GOT3 (cell line): ENCODE measurements at regions not wholly inside any gene's neighbourhood (a gene's known extent, or its start where the extent isn't known, plus 50 kb on each side); places are given as distances from the start of the nearest gene placed in this dataset.

ENCODE experiments used
- DNase-seq: peaks from one replicate; lab custom pipeline; 2025; ENCODE audit warnings: mixed read lengths; lab: John Stamatoyannopoulos, UW

DNA sequence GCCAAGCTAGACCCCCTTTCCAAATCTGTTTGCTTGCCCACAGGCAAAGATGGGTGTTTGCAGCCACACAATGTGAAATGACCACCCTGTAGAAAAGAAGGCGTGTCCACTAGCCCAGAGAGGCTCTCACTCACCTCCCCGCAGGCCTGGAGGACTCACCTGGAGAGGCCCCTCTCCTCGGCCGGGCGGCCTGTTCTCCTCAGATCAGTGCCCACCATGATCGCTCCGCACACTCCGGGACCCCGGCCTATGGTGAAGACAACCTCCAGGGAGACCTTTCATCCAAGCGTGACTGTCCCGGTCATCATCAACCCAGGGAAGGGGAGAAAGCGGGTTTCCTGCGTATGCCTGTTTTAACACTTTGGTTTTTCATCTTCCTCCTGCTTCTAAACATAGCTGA lies 328.7 kb upstream of the SALL3 start:
- no peak for DNase-seq

GRCh38 chr18:78652001-78652545 lies 327.5 kb upstream of the SALL3 start:
- no peak for DNase-seq

- DNase-seq = no peak
Observed at GRCh38 chr18:78655921-78656320, 323.7 kb upstream of the SALL3 start.

DNA sequence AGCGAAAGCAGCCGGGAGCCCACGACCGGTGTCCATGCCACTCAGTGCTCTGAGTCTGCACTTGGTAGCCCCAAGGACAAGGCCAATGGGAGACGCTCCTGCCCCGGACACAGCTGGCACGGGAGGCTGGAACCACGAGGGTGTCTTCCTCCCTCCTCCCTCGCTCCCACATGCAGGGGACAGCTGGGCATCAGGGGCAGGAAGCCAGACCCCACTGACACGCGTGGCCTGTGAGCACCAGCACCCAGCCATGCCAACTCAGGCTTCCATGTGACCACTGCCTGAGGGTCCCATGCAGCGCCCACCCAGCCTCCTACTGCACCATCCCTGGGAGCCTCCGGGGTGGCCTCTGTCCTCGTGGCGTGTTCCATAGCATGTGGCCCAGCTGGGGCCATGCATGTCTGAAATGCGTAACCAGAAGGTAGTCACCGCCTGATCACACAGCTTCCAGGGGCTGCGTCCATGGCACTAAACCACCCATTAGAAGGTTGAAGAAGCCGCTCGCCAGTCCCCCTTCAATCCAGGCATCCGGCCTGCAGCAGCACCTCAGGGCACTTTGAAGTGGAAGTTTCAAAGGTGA lies 323.2 kb upstream of the SALL3 start:
- DNase-seq = no peak

- DNase-seq = no peak
Observed at GRCh38 chr18:78658531-78658930, 321.1 kb upstream of the SALL3 start.

DNA sequence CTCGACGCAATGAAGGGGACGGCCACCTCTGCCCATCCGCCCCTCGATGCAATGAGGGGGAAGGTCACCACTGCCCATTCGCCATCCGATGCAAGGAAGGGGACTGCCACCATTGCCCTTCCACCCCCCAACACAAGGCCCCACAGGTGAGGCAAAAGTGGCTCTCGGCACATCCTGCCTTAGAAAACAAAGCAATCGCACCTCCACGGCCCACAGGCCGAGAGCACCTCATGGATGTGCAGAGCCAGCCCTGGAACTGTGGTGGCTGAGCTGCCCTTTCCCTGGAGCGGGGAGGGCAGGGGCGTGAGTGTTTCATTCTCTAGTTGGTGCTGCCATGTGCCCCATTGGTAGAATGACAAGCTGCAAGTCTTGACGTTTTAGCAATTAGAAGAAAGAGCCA lies 320.6 kb upstream of the SALL3 start:
- DNase-seq = no peak

- DNase-seq = no peak
Observed at GRCh38 chr18:78659748-78660147, 319.9 kb upstream of the SALL3 start.

DNA sequence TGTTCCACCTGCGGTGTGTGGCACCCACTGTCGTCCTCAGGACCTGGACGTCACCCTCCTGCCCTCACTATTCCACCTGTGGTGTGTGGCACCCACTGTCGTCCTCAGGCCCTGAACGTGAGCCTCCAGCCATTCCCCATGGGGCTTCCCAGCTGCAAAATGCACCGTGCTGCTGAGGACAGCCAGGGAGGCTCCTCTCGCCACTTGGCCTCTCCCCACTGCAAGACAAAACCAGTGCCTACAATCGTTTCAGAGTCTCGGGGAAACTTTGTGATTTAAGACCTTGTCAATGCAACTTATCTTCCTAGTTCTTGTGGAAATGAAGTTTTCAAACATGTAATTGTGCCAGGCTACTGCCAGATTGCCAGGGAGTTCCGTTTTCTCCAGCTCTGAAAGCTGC lies 319.3 kb upstream of the SALL3 start:
- no peak for DNase-seq

GRCh38 chr18:78661316-78661715 lies 318.3 kb upstream of the SALL3 start:
- no peak for DNase-seq

DNA sequence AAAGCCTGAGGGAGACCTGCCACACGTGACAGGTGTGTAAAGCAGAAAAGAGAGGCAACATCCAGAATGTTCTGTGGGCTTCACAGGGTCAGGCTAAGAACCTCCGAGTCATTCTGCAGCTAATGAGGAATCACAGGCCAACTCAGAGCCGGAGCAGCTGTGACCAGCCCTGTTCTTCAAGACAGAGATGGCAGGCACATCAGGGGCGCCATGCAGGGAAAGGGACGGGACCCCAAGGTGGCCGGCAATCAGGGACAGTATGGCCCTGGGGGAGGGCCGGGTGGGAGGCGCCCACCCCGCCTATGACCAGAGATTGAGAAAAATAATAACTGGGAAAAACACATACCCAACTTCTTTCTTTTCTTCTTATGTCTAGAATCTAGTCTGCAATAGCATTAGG lies 316.7 kb upstream of the SALL3 start:
- no peak for DNase-seq

DNA sequence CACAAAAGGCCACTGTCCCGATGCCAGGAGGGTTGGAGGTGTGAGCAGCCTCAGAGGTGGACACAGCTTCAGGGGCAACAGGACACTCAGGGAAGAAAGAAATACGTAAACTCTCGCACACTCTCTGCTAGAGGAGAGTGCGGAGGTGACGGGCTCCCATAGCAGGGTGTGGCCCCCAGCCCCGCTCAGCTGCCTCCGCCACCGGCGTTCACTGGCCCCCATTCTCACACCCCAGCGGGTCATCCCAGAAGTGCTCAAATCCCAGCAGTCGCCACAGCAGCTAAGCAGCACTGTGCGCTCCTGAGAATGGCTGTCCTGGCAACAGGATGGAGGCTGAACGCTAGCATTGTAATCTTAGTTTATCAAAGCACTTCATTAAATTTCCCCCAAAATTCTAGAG lies 315.6 kb upstream of the SALL3 start:
- no peak for DNase-seq

GRCh38 chr18:78664848-78665247 lies 314.8 kb upstream of the SALL3 start:
- DNase-seq = no peak

- DNase-seq = no peak
Observed at GRCh38 chr18:78665644-78666043, 314.0 kb upstream of the SALL3 start.

DNA sequence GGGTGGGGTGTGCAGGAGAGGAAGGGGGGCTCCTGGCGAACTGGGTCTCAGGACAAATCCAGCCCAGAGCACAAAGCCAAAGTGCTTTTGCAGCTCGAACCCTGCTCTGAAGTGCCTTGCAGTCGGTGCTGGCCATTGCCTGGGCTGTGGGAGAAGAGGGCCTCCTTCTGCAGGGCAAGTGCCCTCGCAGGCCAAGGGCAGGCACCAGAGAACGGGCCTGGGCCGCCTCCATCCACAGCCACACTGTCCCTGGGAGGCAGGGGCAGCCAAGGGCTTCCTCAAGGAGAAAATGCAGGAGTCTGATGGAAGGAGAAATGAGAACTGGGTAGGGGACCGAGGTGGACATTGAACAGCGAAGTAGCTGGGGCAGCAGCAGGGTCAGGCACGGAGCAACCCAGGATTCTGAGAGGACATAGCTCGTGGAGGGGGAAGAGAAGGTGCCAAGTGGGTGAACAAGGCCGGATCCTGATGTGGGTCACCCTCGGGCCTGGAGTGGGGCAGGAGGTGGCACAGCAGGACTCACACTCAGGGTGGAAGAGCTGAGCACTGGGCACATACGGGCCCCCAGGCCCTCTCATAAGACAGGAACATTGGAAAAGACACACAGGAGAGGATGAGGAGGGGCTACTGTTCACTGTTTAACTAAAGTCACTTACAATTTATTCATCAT lies 312.8 kb upstream of the SALL3 start:
- no peak for DNase-seq

GRCh38 chr18:78670778-78671391 lies 308.7 kb upstream of the SALL3 start:
- no peak for DNase-seq

DNA sequence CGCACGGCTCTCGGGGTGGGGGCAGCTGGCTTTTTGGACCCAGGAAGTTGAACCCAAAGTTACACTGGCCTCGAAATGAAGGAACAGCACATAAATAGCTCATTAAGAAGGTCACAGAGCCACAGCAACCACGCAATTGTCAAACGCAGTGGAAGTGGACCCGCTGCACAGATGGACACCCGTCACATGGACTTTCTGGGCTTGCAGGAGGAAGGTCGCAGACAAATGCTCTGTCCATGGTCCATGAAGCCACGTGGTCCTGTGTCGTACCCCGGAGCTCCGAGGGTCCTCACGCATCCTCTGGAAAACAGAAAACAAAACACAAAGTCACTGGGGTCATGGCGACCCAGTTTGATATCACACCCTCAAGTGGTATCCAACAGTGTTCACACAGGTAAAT lies 308.1 kb upstream of the SALL3 start:
- DNase-seq = no peak

DNA sequence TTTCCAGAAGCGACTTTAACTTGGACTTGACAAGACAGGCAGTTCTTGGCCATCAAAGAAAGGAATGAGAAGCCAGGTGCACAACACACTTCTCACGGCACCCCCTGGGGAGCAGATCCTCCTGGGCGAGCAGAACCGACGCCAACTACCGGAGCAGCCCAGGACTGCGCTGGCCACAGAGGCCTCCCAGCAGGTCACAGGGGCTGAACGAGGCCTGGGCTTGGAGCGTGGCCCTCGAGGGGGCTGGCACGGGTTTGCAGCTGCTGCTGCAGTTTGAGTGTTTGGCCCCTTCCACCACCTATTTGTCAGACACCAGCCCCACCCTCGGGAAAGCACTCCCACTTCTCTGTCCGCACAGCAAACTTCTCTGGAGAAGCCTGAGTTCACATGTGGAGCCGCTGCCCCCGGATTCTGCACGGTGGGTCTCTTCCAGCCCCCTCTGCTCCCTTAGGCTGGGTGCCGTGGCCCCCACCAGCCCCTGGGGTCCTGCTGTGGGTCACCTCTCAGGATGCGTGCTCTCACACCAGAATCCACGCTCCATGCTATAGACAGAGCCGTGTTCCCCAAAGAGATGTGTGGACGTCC lies 306.7 kb upstream of the SALL3 start:
- no peak for DNase-seq

DNA sequence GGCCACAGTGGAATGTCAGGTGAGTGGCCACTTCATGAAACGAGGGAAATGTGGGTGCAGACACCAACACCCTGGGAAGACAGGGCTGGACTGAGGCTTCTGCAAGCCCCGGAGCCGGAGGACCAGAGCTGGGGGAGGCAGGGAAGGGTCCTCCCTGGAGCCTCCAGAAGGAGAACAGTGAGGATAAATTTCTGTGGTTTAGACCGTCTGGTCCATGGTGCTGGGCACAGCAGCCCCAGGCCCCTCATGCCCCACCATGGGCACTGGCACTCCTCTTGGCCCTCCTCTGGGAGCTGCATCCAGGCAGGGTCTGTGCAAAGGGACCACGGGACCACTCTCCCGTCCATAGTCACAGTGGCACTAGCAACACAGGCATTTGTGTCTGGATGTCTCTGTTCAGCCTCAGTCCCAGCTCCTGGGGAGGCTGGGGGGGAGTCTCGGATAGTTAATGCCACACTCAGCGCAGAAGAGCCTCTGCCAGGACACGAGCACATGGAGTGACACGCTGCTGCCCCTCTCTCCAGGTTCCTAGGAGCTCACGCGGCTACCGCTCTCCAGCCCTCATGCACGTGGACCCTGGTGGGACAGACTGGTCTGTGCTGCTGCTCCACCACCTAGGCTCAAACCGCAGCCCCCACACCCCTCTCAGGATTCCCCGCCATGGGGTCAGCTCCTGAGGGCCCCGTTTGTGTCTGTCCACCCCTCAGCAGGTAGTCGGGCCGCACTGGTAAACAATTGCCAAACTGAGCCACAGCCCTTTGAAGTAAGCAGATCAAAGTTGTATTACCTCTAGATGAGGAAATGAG lies 305.9 kb upstream of the SALL3 start:
- DNase-seq = no peak

GRCh38 chr18:78675231-78675630 lies 304.4 kb upstream of the SALL3 start:
- DNase-seq = no peak

GRCh38 chr18:78676622-78677482 lies 302.8 kb upstream of the SALL3 start:
- no peak for DNase-seq
